NCI-H1048 (cell line): ENCODE measurements at regions not wholly inside any gene's neighbourhood (a gene's known extent, or its start where the extent isn't known, plus 50 kb on each side); places are given as distances from the start of the nearest gene placed in this dataset.

Source experiments
- DNase-seq: peaks from one replicate; lab custom pipeline; 2025; lab: John Stamatoyannopoulos, UW

GRCh38 chr13:107743983-107744382 is 471.4 kb downstream of the LIG4 start:
- no peak for DNase-seq

- DNase-seq = no peak
These were observed 471.8 kb downstream of the LIG4 start for GRCh38 chr13:107743526-107743925.

- no peak for DNase-seq
These were observed 472.2 kb downstream of the LIG4 start for GRCh38 chr13:107743100-107743499.

- DNase-seq = no peak
These were observed 472.8 kb downstream of the LIG4 start for GRCh38 chr13:107742544-107742943.

- DNase-seq = no peak
These were observed 477.3 kb downstream of the LIG4 start for GRCh38 chr13:107738004-107738403.

- DNase-seq = no peak
These were observed 478.6 kb downstream of the LIG4 start for GRCh38 chr13:107736731-107737130.

GRCh38 chr13:107736170-107736569 is 479.2 kb downstream of the LIG4 start:
- no peak for DNase-seq

GRCh38 chr13:107734891-107735625 is 480.3 kb downstream of the LIG4 start:
- DNase-seq = no peak

- DNase-seq = no peak
These were observed 482.1 kb downstream of the LIG4 start for GRCh38 chr13:107733276-107733675.

GRCh38 chr13:107730813-107731212 is 484.5 kb downstream of the LIG4 start:
- DNase-seq = no peak

- DNase-seq = no peak
These were observed 494.0 kb downstream of the LIG4 start for GRCh38 chr13:107721125-107721869.

- DNase-seq = no peak
These were observed 498.6 kb downstream of the LIG4 start for GRCh38 chr13:107716741-107717140.

- no peak for DNase-seq
These were observed 499.1 kb downstream of the LIG4 start for GRCh38 chr13:107716241-107716640.

- DNase-seq = no peak
These were observed 499.8 kb downstream of the LIG4 start for GRCh38 chr13:107715496-107715895.

GRCh38 chr13:107713314-107713713 is 502.0 kb downstream of the LIG4 start:
- DNase-seq = no peak

- DNase-seq = no peak
These were observed 503.0 kb downstream of the LIG4 start for GRCh38 chr13:107712145-107712860.

GRCh38 chr13:107690181-107690580 is 525.2 kb downstream of the LIG4 start:
- DNase-seq = no peak

- no peak for DNase-seq
These were observed 529.5 kb downstream of the LIG4 start for GRCh38 chr13:107685876-107686275.

GRCh38 chr13:107681600-107681999 is 533.7 kb downstream of the LIG4 start:
- DNase-seq = no peak

GRCh38 chr13:107680115-107680514 is 535.2 kb downstream of the LIG4 start:
- no peak for DNase-seq

- no peak for DNase-seq
These were observed 537.2 kb downstream of the LIG4 start for GRCh38 chr13:107678075-107678689.

- DNase-seq = no peak
These were observed 539.3 kb downstream of the LIG4 start for GRCh38 chr13:107675847-107676550.
